SK-N-SH (cell line): ENCODE measurements at regions not wholly inside any gene's neighbourhood (a gene's known extent, or its start where the extent isn't known, plus 50 kb on each side); places are given as distances from the start of the nearest gene placed in this dataset.

ENCODE experiments used
- CTCF ChIP-seq: fragments of 200-600 bp; sonication (generic); IDR thresholded peaks from 2 replicates; pipeline ENCODE4 v1.6.1; 2017; ENCODE audit warnings: antibody characterized with exemption, mild to moderate bottlenecking, moderate library complexity
- EZH2phosphoT487 ChIP-seq: fragments of 200-600 bp; sonication (generic); IDR thresholded peaks from 2 replicates; pipeline ENCODE4 v1.6.1; 2017; ENCODE audit warnings: low read depth, mixed run types, mild to moderate bottlenecking, antibody characterized with exemption, moderate library complexity, borderline replicate concordance
- GATA2 ChIP-seq: sonication (generic); formaldehyde crosslinking; IDR thresholded peaks from 2 replicates; pipeline ENCODE4 v1.5.0; 2020; ENCODE audit warnings: mild to moderate bottlenecking, missing genetic modification reagents
- JUND ChIP-seq: IDR thresholded peaks from 2 replicates; pipeline ENCODE4 v1.4.0; 2012
- RCOR1 ChIP-seq: fragments of 150-350 bp; IDR thresholded peaks from 2 replicates; pipeline ENCODE4 v1.6.1; 2017; ENCODE audit warnings: antibody characterized with exemption, low read length
- SIN3A ChIP-seq: IDR thresholded peaks from 2 replicates; pipeline ENCODE4 v1.6.1; 2012; ENCODE audit warnings: low read depth, mild to moderate bottlenecking, low read length, moderate library complexity, borderline replicate concordance
- TCF12 ChIP-seq: IDR thresholded peaks from 2 replicates; pipeline ENCODE4 v1.4.0; 2012
- TF ChIP-seq, protein P1 (sequence below): fragments of 150-350 bp; IDR thresholded peaks from 2 replicates; pipeline ENCODE4 v1.6.1; 2017; ENCODE audit warnings: antibody characterized with exemption, low read length, low read depth, borderline replicate concordance

GRCh38 chr2:239767021-239767905 is 257.9 kb downstream of the NDUFA10 start:
- TF ChIP-seq CTCF (no peak), SIN3A (no peak), GATA2 (CRISPR knock-in tag) (no peak), RCOR1 (no peak), JUND (no peak), TCF12 (no peak), EZH2phosphoT487 (no peak)
- TF ChIP-seq, protein P1, sequence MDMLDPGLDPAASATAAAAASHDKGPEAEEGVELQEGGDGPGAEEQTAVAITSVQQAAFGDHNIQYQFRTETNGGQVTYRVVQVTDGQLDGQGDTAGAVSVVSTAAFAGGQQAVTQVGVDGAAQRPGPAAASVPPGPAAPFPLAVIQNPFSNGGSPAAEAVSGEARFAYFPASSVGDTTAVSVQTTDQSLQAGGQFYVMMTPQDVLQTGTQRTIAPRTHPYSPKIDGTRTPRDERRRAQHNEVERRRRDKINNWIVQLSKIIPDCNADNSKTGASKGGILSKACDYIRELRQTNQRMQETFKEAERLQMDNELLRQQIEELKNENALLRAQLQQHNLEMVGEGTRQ = no peak
